Hematopoietic multipotent progenitor cell treated with erythropoietin and hydrocortisone succinate and interleukin-3 and kit ligand, for 15 days (in vitro differentiated cells): ENCODE measurements at regions not wholly inside any gene's neighbourhood (a gene's known extent, or its start where the extent isn't known, plus 50 kb on each side); places are given as distances from the start of the nearest gene placed in this dataset.
"Not testable (repeated sequence)": the region's sequence is repeated elsewhere in the genome, so short reads cannot be mapped to it uniquely, and the experiment has no call there.

Experiments used
- DNase-seq: peaks from one replicate; pipeline ENCODE4 v3.0.0-alpha.2; 2015; ENCODE audit warnings: low spot score

DNA sequence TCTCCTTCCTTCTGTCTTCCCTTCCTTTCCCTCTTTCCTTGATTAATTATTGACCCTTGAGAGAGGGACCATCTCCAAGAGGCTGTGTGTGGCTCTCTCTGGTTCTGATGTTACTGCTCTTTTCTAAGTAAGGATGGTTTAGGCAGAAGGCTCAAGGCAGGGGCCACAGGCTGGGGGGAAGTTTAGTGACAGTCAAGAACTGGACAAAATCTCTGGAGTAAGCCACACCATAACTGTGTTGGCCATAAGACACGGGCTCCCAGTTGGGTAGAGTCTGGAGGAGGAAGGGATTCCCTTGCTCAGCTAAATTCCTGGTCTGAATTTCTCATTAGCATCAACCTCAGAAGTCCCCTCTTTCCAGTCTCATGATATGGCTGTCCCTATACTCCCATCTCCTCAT lies 74.7 kb downstream of the BUD13 start:
- DNase-seq = no peak

GRCh38 chr11:116697639-116698038 lies 75.1 kb downstream of the BUD13 start:
- no peak for DNase-seq

DNA sequence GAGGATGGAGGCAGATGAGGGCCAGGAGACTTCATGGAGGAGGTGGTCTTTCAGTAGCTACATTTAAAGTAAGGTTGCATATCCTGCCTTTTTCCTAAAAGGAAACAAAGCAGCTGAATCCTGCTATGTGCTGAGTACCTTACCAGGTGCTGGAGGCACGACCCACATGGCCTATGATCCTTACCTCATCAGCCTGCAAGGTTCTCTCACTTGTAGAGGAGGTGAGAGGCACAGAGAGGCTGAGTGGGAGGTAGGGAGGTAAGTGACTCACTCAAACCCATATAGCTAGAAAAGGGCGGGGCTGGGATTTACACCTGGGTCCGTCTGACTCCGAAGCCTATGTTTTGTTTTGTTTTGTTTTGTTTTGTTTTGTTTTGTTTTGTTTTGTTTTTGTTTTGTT lies 75.8 kb downstream of the BUD13 start:
- no peak for DNase-seq

DNA sequence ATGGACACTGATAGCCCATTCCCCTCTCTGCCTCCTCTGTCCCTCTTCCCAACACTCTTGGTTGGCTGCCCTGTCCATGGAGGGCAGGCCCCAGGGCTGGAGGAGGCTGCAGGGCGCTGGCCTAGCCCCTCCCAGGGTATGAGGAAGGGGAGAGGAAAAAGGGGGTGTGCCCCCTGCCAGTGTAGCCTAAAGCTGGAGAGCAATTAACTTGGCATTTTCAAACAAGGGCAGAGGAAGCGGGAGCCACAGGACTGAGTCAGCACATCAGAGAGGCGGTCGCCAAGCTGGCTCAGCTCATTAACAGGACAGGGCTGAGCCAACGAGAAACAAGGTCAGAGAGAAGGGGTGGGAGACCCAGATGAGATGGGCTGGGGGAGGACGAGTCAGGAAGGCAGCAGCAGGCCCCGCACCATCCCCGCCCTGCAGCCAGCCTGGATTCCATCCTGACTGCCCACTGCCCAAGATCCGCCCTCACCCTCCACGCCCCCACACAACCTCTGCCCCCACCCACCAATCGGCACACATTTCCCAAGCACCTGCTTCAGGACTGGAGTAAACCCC lies 76.3 kb downstream of the BUD13 start:
- no peak for DNase-seq

- no peak for DNase-seq
These were observed 77.0 kb downstream of the BUD13 start for GRCh38 chr11:116695657-116696254.

GRCh38 chr11:116694815-116695590 lies 77.8 kb downstream of the BUD13 start:
- no peak for DNase-seq

DNA sequence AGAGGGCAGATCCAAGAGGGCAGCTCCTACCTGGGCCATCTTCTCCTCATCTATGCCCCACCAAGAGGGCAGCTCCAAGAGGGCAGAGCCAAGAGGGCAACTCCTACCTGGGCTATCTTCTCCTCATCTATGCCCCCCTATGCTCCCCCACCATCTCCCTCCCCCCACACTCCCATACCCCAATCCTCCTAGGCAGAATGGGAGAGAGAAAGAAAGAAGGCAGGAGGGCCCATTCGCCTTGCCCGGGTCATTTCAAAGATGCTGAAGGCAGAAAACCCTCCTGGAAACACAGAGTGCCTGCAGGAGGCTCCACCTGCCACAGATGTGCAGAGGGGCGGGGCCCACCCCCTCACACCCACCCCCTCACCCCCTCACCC lies 78.5 kb downstream of the BUD13 start:
- no peak for DNase-seq

DNA sequence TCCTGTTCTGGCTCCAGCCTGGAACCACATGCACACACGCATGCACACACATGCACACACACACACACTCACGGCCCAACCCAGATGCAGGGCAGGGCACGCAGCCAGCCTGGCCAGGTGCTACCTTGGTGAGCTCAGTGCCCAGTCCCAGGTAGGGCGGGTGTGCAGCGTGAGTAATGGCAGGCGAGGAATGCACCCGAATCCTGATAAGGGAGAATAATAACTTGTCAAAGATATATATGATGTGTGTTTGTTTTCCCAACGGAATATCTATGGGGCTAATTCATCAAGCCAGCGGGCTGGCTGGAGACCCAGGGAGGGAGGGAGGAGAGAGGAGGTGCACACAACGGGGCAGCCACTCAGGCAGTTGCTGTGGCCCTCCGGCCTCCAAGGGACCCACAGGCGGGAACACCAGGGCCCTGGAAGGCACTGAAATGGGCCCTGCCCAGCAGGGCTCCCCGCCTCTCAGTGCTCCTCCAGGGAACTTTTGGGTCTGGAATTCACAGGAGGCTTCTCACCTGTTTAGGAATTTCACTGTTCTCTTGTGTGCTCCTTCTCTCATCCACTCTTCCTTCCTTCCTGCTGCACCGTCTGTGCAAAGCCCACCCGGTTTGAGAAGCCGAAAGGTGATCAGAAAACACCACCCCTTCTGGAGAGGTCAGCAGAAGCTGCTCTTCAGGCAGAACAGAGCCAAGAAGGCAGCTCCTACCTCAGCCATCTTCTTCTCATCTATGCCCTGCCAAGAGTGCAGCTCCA lies 79.0 kb downstream of the BUD13 start:
- no peak for DNase-seq

DNA sequence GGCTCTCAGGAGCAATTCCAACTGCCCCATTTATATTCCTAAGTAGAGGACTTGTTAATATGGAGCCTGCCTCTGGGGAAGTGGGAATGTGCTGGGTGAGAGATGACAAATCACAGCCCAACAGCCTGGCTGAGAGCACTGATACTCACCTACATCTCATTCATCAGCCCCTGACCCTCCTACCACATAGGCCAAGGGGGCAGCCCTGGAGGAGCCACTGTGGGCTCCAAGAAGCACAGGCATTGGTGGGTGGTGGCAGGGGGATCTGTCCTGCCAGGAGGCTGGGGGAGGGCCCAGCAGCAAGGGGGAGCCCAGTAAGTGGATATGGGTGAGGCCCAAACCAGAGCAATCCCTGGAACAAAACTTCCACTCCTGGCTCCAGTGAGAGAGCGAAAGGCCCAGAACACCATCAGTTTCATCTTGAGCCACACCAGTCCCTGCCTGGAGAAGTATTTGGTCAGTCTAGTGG lies 79.7 kb downstream of the BUD13 start:
- no peak for DNase-seq

GRCh38 chr11:116692318-116693101 lies 80.3 kb downstream of the BUD13 start:
- DNase-seq = no peak

- DNase-seq = peak; percentile 37
These were observed 81.0 kb downstream of the BUD13 start for GRCh38 chr11:116691771-116692177.

GRCh38 chr11:116690611-116691010 lies 82.2 kb downstream of the BUD13 start:
- DNase-seq = no peak

- no peak for DNase-seq
These were observed 83.2 kb downstream of the BUD13 start for GRCh38 chr11:116689413-116690127.

GRCh38 chr11:116688202-116688540 lies 84.6 kb downstream of the BUD13 start:
- DNase-seq = no peak

GRCh38 chr11:116687458-116688201 lies 85.2 kb downstream of the BUD13 start:
- DNase-seq = no peak

- no peak for DNase-seq
These were observed 85.9 kb downstream of the BUD13 start for GRCh38 chr11:116686866-116687265.

DNA sequence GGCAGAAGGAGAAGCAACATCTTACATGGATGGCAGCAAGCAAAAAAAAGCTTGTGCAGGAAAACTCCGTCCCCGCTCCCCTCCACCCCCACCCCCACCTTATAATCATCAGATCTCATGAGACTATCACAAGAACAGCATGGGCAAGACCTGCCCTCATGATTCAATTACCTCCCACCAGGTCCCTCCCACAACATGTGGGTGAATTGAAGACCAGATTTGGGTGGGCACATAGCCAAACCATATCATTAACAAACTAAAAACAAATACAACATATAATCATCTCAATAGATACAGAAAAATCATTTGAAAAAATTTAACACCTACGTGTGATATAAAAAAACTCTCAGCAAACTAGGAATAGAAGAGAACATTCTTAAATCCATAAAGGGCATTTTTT lies 88.8 kb downstream of the BUD13 start:
- DNase-seq = no peak

DNA sequence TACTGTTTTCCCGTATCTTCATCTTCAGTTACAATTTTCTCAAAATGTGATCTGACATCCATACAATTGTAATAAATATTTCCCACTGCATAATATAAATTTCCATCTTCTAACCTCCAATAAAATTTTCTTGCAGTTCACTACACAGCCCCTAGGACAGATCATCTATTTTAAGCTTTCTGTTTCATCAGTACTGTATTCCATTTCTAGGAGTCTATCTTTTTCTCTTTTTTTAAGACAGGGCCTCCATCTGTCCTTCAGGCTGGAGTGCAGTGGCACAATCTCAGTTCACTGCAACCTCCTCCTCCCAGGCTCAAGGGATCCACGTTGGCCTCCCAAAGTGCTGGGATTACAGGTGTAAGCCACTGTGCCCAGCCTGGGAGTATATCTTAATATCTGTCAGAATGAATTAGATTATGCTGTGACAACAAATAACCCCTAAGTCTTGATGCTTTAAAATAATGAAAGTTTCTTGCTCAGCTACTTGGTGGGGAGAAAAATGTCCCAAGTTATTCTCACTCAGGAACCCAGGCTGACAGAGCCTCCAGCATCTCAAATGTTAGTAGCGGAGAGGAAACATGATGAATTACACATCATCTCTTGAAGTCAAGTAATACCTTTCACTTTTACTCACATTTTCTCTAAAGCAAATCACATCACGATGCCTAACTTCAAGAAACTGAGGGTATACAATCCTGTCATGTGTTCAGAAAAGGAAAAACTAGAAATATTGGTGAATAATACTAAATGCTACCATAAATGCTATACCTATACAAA lies 92.2 kb downstream of the BUD13 start:
- no peak for DNase-seq

DNA sequence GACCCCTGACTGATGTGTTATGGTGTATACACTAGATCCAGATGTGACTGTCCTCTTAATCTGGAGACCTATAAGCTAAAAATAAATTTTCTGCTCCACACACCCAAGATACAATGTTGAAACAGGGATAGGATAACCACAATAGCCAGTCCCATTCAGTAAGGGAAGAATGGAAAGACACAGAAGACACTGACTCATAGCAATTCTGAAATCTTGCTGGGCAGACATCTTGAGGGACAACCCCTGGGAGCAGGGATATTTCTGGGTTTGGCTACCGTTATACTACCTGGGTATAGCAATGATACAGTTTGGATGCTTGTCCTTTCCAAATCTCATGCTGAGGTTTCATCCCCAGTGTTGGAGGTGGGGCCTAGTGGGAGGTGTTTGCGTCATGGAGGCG lies 93.9 kb downstream of the BUD13 start:
- no peak for DNase-seq

DNA sequence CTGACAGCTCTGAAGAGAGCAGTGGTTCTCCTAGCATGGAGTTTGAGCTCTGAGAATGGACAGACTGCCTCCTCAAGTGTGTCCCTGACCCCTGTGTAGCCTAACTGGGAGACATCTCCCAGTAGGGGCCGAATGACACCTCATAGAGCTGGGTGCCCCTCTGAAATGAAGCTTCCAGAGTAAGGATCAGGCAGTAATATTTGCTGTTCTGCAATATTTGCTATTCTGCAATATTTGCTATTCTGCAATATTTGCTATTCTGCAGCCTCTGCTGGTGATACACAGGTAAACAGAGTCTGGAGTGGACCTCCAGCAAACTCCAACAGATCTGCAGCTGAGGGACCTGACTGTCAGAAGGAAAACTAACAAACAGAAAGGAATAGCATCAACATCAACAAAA lies 105.5 kb downstream of the BUD13 start:
- DNase-seq = not testable (repeated sequence)
